GM19238 (cell line): ENCODE measurements at regions not wholly inside any gene's neighbourhood (a gene's known extent, or its start where the extent isn't known, plus 50 kb on each side); places are given as distances from the start of the nearest gene placed in this dataset.
"Not testable (repeated sequence)": the region's sequence is repeated elsewhere in the genome, so short reads cannot be mapped to it uniquely, and the experiment has no call there.

Source experiments
- DNase-seq: peaks from one replicate; pipeline ENCODE4 v3.0.0; 2011; ENCODE audit warnings: low spot score; ENCODE audit not compliant: insufficient read length

GRCh38 chr5:120140501-120140900, 323.6 kb upstream of the PRR16 start:
- DNase-seq, result no peak

DNA sequence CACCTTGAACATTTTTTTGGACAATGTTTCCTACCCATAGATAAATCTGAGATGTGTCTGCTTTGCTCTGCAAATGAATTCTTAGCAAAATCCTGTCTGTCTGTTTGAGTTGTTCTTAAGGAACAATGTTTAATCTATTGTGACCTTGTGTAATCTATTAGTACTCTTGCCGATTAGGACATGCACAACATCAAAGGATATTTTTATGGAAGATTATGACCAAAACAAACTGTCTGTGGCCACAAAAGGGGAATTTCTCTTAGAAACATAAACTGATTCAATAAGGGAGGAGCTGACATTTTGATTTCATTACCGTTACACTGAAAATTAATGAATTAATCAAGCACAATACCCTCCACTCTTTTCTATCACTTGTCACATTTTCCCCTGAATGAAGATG, 323.0 kb upstream of the PRR16 start:
- DNase-seq, result no peak

- no peak for DNase-seq
Measured at GRCh38 chr5:120146787-120147186, 317.3 kb upstream of the PRR16 start.

DNA sequence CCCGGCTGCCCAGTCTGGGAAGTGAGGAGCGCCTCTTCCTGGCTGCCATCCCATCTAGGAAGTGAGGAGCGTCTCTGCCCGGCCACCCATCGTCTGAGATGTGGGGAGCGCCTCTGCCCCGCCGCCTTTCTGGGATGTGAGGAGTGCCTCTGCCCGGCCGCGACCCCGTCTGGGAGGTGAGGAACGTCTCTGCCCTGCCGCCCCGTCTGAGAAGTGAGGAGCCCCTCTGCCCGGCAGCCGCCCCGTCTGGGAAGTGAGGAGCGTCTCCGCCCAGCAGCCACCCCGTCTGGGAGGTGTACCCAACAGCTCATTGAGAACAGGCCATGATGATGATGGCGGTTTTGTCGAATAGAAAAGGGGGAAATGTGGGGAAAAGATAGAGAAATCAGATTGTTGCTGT, 316.2 kb upstream of the PRR16 start:
- not testable (repeated sequence) for DNase-seq

DNA sequence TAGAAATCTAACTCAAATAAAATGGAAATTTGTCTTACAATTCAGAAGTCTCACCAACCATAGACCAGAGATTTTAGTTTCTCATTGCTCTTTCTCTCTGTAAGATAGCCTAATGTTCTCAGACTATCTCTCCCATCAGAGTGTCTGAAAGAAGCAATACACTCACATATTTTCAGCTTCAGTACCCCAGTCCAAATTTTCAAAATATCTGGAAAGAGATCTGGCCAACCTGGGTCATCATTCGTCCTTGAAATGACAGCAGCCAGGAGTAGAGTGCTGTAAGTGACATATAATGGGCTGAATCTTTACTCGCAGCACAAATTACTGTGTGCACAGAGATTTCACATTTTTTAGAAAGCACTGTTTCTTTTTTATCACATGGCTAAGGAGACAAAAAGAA, 313.3 kb upstream of the PRR16 start:
- DNase-seq, result no peak

- DNase-seq, result no peak
Measured at GRCh38 chr5:120151181-120151580, 312.9 kb upstream of the PRR16 start.

GRCh38 chr5:120151825-120152224, 312.3 kb upstream of the PRR16 start:
- no peak for DNase-seq

DNA sequence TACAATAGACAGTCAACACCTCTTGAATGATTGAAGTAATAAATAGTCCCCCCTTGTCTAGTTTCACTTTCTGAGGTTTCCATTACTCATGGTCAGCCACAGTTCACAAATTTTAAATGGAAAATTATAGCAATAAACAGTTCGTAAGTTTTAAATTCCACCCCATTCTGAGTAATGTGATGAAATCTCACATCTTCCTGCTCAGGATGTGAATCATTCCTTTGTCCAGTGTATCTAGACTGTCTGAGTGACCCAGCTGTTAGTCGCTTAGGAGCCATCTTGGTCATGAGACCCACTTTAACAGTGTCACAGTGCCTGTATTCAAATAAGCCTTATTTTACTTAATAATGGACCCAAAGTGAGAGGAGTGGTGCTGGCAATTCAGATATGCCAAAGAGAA, 311.6 kb upstream of the PRR16 start:
- no peak for DNase-seq

- DNase-seq, result no peak
Measured at GRCh38 chr5:120152931-120153330, 311.2 kb upstream of the PRR16 start.

DNA sequence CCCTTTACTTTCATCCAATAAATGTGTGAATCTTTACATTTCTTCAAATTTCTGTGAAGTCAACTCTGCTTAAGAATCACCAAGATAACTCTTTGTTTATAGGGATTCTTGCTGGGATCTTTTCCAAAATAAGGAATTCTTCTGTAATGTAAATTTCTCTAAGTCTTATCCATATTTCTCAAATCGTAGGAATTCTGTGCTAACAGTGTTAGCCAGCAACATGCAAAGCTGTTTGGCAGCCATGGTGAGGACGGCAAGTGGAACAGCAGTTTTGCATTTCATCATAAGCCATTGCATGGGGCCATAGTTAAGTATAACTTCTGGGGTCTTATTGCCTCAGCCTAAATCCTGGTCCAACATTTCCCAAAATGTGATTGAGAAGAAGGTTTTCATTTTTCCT, 310.5 kb upstream of the PRR16 start:
- no peak for DNase-seq

- no peak for DNase-seq
Measured at GRCh38 chr5:120155873-120156272, 308.2 kb upstream of the PRR16 start.

DNA sequence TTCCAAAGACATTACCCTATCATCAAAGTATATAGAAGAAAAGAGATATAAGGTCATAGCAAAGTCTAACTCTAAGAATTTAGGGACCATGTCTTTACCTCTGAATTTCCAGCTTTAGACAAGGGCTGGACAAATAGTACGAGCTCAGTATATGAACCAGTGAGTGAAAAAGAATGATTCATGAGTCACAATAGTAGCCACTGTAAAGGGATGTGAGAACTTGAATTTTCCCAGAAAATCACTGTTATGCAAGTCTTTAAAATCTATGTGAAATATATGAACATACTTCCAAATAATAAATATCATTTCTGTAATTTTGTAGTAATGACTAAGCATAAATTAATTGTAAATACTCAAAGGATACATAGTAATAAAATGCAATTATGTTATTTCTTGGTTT, 305.9 kb upstream of the PRR16 start:
- no peak for DNase-seq

GRCh38 chr5:120159155-120159554, 304.9 kb upstream of the PRR16 start:
- no peak for DNase-seq

- no peak for DNase-seq
Measured at GRCh38 chr5:120160124-120160895, 303.8 kb upstream of the PRR16 start.

DNA sequence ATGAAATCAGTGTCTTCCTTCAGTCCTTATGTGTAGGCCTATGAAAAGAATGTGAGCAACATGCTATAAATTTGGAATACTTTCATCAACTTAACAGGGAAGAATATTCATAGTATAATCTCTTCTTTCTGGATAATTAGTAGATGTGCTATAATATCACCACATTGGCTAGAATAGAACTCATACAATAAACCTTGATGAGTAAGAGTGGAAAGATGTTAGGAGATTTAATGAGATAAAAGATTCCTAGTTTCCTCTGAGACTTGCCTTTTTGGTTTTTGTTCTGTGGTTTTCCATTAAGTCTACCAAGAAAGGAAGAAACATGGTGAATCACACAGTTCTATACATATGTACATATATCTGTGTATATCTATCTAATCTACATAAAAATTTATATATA, 301.8 kb upstream of the PRR16 start:
- no peak for DNase-seq

DNA sequence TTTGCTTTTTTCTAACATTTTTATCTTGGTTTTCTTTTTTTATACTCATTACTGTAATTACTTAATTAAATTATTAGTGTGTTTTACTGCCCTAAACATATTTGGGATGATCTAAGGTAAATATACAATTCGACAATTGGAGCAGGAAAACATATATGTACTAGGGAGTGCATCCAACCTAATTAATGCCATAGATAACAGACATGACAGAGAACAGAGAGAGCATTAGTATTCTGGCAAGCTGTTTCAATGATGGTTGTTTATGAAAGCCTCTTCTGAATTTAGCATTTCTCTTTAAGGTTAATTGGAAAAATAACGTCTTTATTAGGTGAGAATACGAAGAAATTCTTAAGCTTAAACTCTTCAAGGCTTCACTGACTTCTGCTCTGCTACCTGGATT, 300.1 kb upstream of the PRR16 start:
- DNase-seq, result no peak

- DNase-seq, result no peak
Measured at GRCh38 chr5:120164986-120165385, 299.1 kb upstream of the PRR16 start.

GRCh38 chr5:120173125-120173524, 291.0 kb upstream of the PRR16 start:
- DNase-seq, result no peak

DNA sequence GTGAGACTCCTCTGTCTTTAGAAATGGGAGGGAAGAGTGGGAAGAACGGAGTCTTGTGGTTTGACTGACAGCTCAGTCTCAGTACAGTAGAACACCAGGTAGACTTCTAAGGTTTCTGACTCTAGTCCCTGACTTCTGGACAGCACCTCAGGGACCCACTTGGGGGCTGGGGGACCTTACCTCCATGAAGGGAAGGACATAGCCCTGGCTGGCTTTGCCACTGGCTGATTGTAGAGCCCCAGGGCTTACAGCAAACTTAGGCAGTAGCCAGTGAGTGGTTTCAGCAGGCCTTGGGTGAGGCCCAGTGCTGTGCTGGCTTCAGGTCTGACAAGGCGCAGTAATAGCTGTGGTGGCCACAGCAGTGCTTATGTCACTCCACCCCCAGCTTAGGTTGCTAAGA, 290.0 kb upstream of the PRR16 start:
- no peak for DNase-seq

- not testable (repeated sequence) for DNase-seq
Measured at GRCh38 chr5:120181238-120181637, 282.9 kb upstream of the PRR16 start.

DNA sequence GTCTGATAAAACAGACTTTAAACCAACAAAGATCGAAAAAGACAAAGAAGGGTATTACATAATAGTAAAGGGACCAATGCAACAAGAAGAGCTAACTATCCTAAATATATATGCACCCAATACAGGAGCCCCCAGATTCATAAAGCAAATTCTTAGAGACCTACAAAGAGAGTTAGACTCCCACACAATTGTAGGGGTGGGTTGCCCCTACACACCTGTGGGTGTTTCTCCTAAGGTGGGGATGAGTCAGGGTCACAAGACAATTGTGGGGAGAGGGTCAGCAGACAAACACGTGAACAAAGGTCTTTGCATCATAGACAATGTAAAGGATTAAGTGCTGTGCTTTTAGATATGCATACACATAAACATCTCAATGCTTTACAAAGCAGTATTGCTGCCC, 269.4 kb upstream of the PRR16 start:
- not testable (repeated sequence) for DNase-seq

GRCh38 chr5:120199559-120199958, 264.5 kb upstream of the PRR16 start:
- no peak for DNase-seq

- DNase-seq, result no peak
Measured at GRCh38 chr5:120207129-120207528, 257.0 kb upstream of the PRR16 start.

DNA sequence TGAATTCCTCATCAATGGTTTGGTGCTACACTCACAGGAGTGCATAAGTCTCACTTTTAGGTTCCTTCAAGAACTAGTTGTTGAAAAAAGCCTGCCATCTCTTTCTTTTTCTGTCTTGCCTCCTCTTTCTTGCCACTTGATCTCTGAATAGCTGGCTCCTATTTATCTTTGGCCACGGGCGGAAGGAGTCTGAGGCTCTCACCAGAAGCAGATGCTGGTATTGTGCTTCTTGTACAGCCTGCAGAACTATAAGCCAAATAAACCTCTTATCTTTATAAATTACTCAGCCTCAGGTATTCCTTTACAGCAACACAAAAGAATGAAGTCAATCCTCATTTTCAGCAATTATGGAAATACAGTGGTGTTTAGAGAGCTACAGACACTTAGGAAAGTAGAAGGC, 247.1 kb upstream of the PRR16 start:
- no peak for DNase-seq
